ENCODE measurements at regions not wholly inside any gene's neighbourhood (a gene's known extent, or its start where the extent isn't known, plus 50 kb on each side); places are given as distances from the start of the nearest gene placed in this dataset.

DNA sequence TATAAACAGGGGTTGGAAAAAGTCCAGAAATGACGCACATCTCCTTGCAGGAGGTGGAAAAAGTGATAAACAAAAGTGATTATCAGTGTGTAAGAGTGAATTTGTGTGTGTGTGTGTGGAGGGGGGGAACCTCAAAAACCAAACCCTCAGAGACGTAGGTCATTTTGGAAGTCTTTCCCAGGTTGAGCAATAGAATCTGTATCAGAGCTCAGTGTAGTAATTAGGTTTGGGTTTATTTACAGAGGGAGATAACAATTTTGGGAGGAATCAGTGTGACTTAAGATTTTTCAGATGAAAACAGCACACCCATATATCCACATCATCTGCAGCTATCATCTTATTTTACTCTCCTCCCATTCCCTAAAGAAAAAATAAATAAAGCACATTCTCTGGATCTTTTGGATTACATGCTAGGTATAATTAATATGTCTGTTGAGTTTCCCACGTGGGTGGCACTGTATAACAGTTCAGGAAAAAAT, 406.4 kb downstream of the FGF9 start:
- Histone ChIP-seq H3K27me3 (no peaks in the 10 kb centered on the region), H3K4me1 (no peaks in the 10 kb centered on the region), H3K36me3 (no peaks in the 10 kb centered on the region), H3K4me3 (no peak overlapping the region), H3K27ac (no peak overlapping the region), H3K9me3 (peaks cover 0 to 5% (median 0%) of the 10 kb centered on the region in 12 donors)
- TF ChIP-seq POLR2A (IDR thresholded peaks at IDR 0.05): no peak
- TF ChIP-seq, protein P1, sequence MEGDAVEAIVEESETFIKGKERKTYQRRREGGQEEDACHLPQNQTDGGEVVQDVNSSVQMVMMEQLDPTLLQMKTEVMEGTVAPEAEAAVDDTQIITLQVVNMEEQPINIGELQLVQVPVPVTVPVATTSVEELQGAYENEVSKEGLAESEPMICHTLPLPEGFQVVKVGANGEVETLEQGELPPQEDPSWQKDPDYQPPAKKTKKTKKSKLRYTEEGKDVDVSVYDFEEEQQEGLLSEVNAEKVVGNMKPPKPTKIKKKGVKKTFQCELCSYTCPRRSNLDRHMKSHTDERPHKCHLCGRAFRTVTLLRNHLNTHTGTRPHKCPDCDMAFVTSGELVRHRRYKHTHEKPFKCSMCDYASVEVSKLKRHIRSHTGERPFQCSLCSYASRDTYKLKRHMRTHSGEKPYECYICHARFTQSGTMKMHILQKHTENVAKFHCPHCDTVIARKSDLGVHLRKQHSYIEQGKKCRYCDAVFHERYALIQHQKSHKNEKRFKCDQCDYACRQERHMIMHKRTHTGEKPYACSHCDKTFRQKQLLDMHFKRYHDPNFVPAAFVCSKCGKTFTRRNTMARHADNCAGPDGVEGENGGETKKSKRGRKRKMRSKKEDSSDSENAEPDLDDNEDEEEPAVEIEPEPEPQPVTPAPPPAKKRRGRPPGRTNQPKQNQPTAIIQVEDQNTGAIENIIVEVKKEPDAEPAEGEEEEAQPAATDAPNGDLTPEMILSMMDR (IDR thresholded peaks at IDR 0.05): no peak
- intact Hi-C loops (cut with DNase I): no loop called here
- ATAC-seq (no peak), DNase-seq (no peak)
- WGBS, 4 donors: 32 to 48% (median 33%) methylated on average over 3 of the region's 3 CpGs

DNA sequence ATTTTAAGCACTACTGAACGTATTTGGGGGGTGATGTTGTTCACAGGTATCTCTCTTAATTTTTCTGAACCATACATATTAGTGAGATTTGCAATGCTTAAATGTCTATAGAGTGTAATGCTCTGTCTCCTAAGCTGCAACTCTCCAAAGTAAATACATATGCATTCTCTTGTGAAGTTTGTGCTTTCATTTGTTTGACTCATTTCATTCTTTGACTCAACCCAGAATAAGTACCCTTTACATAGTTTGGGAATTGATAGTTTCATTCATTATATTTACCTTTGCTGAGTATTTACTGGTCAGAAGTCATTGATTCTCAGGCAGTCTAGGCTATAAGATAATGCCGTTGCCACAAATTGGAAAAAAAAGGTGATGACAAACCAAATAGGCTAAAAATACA, 406.9 kb downstream of the FGF9 start:
- peaks cover 0 to 5% (median 0%) of the 10 kb centered on the region in 12 donors for H3K9me3 ChIP-seq
- no peak for ATAC-seq
- intact Hi-C loops (cut with DNase I): no loop called here
- WGBS, 4 donors: 35 to 45% (median 36%) methylated on average over 2 of the region's 2 CpGs
- H3K27me3 ChIP-seq: peaks cover 0 to under 1% (median 0%) of the 10 kb centered on the region in 9 donors
- H3K4me1 ChIP-seq: no peaks in the 10 kb centered on the region
- no peak overlapping the region for H3K4me3 ChIP-seq
- no peak for DNase-seq
- no peak overlapping the region for H3K27ac ChIP-seq
- TF ChIP-seq, protein P1 (IDR thresholded peaks at IDR 0.05): no peak
- no peak for TF ChIP-seq POLR2A (IDR thresholded peaks at IDR 0.05)
- no peaks in the 10 kb centered on the region for H3K36me3 ChIP-seq

DNA sequence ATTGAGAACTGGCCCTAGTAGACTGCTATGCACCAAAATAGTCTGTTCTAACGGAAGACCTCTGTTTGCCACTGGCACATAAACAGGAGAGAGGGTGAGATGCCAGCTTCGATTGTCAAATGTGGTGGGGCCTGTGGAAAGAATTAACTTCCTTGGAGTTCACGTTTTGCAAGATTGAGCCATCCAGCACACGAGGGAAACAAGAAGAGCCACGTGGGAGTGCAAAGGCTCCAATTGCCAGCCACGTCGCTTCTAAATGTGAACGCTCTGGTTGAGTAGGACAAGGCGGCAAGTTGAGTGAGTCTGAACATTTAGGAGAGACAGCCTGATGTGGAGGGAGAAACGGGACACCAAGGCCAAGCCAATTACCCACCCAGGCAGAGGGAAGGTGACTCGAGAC, 409.1 kb downstream of the FGF9 start:
- intact Hi-C loops (cut with DNase I): no loop called here
- no peaks in the 10 kb centered on the region for H3K4me1 ChIP-seq
- H3K9me3 ChIP-seq: no peaks in the 10 kb centered on the region
- no peak overlapping the region for H3K4me3 ChIP-seq
- DNase-seq (no peak), ATAC-seq (no peak)
- 82 to 85% (median 83%) methylated on average over 11 of the region's 11 CpGs for WGBS, 4 donors
- no peaks in the 10 kb centered on the region for H3K36me3 ChIP-seq
- peaks cover 0 to 8% (median 0%) of the 10 kb centered on the region in 9 donors for H3K27me3 ChIP-seq
- no peak overlapping the region for H3K27ac ChIP-seq
- TF ChIP-seq, protein P1 (IDR thresholded peaks at IDR 0.05): no peak
- TF ChIP-seq POLR2A (IDR thresholded peaks at IDR 0.05): no peak

DNA sequence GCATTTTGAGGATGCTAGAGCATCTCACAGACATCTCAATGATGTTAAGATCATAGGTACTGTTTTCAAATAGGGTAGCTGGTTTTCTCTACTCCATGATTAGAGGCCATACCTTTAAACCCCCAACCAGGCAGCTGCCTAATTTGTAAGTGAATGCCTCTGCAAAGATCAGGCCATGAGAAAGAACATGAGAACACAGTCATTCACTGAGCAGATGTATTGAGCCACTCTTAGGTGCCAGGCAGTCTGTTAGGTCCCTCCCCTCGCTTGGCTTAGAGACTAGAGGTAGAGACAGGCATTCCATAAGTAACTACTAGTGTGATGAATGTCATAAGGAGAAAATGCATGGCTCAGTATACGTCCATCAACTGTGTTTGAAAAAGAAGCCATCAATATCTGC, 410.0 kb downstream of the FGF9 start:
- TF ChIP-seq, protein P1 (IDR thresholded peaks at IDR 0.05): no peak
- no peak for TF ChIP-seq POLR2A (IDR thresholded peaks at IDR 0.05)
- intact Hi-C loops (cut with DNase I): no loop called here
- Histone ChIP-seq H3K27ac (no peak overlapping the region), H3K4me1 (no peaks in the 10 kb centered on the region), H3K4me3 (no peak overlapping the region), H3K36me3 (no peaks in the 10 kb centered on the region), H3K27me3 (peaks cover 0 to 8% (median 0%) of the 10 kb centered on the region in 9 donors), H3K9me3 (no peaks in the 10 kb centered on the region)
- ATAC-seq (no peak), DNase-seq (no peak)
- 75 to 79% (median 76%) methylated on average over 2 of the region's 2 CpGs for WGBS, 4 donors
